ENCODE measurements at regions not wholly inside any gene's neighbourhood (a gene's known extent, or its start where the extent isn't known, plus 50 kb on each side); places are given as distances from the start of the nearest gene placed in this dataset.

- DNase-seq, result no peak
These were observed 59.5 kb downstream of the ZIC5 start for GRCh38 chr13:99911965-99912566.

- no peak for DNase-seq
These were observed 60.2 kb downstream of the ZIC5 start for GRCh38 chr13:99911069-99911964.

- no peak for DNase-seq
These were observed 61.5 kb downstream of the ZIC5 start for GRCh38 chr13:99909836-99910619.

GRCh38 chr13:99909097-99909835 is 62.3 kb downstream of the ZIC5 start:
- no peak for DNase-seq

- no peak for DNase-seq
These were observed 63.3 kb downstream of the ZIC5 start for GRCh38 chr13:99908140-99908803.

GRCh38 chr13:99907627-99908026 is 63.9 kb downstream of the ZIC5 start:
- no peak for DNase-seq

- DNase-seq, result no peak
These were observed 64.5 kb downstream of the ZIC5 start for GRCh38 chr13:99907038-99907437.

GRCh38 chr13:99905814-99906213 is 65.8 kb downstream of the ZIC5 start:
- no peak for DNase-seq

- no peak for DNase-seq
These were observed 66.3 kb downstream of the ZIC5 start for GRCh38 chr13:99905224-99905623.

GRCh38 chr13:99903140-99903539 is 68.4 kb downstream of the ZIC5 start:
- DNase-seq, result no peak

GRCh38 chr13:99902657-99903056 is 68.9 kb downstream of the ZIC5 start:
- no peak for DNase-seq

GRCh38 chr13:99900960-99901359 is 70.6 kb downstream of the ZIC5 start:
- DNase-seq, result no peak

GRCh38 chr13:99898421-99898820 is 73.1 kb downstream of the ZIC5 start:
- no peak for DNase-seq

GRCh38 chr13:99897076-99897440 is 74.5 kb downstream of the ZIC5 start:
- no peak for DNase-seq

- DNase-seq, result no peak
These were observed 75.0 kb downstream of the ZIC5 start for GRCh38 chr13:99896369-99897075.

GRCh38 chr13:99895444-99896368 is 75.9 kb downstream of the ZIC5 start:
- DNase-seq, result no peak

- no peak for DNase-seq
These were observed 76.6 kb downstream of the ZIC5 start for GRCh38 chr13:99894840-99895443.

- no peak for DNase-seq
These were observed 77.3 kb downstream of the ZIC5 start for GRCh38 chr13:99894105-99894839.

GRCh38 chr13:99893567-99893966 is 78.0 kb downstream of the ZIC5 start:
- no peak for DNase-seq

Measured in effector CD4-positive, alpha-beta T cell (primary cell).